CMK (cell line): ENCODE measurements at regions not wholly inside any gene's neighbourhood (a gene's known extent, or its start where the extent isn't known, plus 50 kb on each side); places are given as distances from the start of the nearest gene placed in this dataset.

Source experiments
- DNase-seq: peaks from one replicate; pipeline ENCODE4 v3.0.0-alpha.2; 2010; ENCODE audit warnings: low read depth

DNA sequence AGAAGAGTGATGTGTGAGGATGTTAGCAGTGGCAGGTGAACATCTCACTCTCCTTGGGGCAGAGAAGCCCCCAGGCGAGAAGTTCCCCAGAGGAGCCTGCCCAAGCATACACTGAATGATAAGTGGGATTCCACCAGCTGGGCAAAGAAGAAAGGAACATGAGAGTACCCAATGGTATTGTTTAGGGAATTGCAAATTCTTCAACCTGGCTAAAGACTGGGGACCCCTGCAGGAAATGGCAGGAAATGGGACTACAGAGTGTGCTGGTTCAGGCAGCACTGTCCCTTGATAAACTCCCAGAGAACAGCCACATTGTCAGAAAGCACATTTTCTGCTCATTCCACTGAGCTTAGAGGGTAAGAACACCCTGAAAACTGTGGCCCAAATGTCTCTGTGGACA lies 121.3 kb downstream of the RPS29 start:
- DNase-seq: no peak

DNA sequence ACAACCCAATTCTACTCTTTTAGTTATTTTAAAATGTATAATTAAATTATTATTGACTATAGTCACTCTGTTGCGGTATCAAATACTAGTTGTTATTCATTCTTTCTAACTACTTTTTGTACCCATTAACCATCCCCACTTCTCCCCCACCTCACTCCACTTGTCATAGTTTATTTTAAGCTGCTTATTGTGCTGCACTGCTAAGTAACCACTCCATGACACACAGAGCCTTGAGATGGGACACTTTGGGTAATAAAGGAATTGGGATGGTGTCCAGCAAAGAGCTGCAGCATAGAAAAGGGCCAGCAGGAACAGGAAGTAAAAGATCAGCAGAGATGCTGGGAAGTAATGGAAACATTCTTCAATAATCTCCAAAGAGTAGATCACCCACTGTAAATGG lies 123.0 kb downstream of the RPS29 start:
- DNase-seq: no peak

DNA sequence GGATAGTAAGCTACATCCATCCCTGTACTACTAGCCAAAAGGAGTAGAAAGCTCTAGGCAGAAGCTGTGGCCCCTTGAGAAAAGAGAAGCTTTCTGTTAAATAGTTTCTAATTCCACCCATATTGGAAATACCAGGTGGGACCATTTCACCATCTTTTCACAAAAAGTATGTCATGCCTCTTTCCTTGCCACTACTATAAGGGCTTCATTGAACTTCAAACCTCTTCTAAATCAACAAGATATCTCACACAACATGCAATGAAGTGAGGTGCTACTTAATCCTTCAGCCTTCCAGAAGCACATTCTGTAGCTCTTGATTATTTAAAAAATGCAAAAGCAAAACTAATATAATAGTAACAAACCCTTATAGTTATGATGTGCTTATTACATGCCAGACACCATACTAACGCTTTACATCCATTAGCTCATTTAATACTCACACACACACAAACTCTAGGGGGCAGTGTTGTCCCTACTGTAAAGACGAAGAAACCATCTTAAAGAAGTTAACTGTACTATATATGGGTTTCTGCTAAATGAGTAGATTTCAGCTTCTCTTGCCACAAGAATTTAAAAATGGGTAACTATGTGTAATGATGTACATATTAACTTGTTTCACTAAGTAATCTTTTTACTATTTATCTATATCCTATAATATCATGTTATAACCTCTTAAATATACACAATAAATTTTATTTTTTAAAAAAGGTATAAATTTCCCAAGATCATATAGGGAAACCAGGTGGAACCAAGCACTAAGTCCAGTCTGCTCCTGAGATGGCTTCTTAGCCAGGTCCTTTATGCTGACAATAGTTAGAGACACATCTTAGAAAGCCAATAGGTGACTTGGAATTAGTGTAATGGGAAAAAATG lies 124.4 kb downstream of the RPS29 start:
- DNase-seq: peak; percentile 50

DNA sequence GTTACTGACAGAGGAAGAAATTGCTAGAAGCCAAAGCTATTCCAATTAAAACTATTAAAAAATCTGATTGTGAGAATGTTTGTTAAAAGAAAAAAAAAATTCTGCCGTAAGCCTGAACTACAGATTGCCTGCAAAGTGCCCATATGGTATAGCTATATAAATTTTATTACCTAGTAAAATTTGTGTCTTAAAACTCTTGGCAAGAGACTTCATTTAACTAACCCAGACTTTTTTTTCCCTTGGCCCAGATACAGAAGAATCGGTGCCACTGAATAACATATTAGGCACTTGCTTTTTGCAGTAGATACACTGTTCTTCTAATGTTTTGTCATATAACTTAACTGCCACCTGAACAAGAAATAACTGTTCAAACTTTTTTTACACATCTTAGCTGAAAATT lies 125.5 kb downstream of the RPS29 start:
- no peak for DNase-seq

DNA sequence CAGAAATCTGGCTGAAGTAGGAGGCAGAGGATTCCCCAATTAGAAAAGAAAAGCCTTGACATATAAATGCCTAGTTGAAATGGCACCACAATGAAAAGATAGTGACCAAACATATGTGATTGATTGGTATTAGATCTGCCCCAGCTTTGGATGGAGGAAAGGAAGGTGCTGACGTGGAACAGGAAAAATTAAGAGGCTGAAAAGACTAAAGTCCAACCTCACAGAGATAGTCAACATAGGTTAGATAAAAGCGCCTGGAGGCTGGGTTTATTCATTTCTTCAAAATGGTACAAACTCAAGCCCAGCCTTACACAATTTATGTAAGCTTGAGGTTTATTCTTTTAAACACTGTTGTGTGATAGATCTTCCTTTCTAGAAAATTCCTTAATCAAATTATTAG lies 129.6 kb downstream of the RPS29 start:
- no peak for DNase-seq

DNA sequence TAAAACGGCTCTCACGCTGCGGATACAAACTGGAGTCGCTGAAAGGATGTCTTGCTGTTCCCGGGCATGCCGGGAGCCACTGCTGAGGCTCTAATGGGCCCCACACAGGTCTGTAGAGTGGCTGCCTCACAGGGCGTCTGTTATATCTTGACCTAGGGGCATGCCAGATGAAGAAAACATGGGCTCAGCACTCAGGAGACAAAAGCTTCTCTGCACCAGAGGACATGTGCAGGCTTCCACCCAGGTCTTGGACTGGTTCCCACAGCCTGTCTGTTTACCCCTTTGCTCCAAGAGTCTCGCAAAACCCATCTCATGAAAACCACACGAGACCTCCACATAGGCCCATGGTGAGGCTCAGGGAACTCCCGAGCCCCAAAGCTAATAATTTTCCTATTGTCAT lies 134.2 kb downstream of the RPS29 start:
- no peak for DNase-seq

DNA sequence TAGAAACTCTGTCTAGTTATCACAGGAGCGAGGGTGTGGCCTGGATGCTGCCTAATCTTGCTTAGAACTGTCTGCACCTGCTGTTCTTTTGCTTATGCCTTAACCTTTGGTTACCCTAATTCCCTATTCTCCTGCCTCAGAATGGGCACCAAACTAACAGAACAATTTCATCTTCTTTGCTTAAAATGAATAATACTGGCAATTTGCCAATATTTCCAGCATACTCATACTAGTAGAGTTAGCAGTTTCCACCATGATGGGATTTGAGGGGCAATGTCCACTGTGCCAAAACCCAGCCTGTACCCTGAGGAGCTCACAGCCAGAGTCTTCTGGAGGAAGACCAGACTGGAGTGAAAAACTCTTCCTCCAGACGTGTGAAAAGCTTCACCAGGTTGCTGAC lies 136.4 kb downstream of the RPS29 start:
- DNase-seq: no peak

DNA sequence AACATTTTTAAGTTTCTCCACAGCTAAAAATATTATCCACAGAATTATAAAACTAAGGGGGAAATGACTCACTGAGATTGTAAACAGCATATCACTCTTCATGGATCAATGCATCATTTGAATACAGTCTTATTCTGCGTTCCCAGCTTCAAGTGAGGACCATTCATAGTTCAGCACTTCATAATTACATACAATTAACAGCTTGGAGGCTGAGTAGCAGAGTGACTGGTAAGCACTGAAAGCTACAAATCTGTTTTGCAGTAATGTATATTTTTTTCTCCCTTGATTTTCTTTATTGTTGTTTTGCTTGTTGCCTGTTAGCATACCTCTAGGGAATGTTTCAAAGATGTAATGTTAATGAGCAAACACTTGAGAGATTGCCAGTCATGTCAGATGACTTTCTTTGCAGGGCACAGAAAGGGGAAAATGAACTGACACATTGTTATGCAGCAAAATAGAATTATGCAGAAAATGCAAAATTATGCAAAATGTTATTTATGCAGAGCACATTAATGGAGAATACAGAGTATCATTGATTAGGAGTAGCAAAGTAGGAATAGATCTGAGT lies 138.6 kb downstream of the RPS29 start:
- DNase-seq: no peak

DNA sequence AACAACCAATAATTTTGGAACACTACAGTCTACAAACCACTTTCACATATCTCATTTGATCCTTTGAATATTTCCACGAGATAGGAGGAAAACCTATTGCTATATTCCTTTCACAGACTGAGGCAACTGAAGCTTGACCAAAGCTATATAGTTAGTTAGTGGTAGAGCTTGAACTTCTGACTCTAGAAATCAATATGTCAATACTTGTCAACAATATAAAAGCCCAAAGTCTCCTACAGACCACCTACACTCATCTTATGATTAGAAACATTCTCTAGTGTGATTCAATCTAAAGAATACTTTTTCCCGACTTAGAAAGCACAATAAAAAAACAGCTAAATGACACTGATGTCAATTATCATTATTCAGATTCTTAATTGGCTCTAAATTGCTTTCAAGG lies 139.4 kb downstream of the RPS29 start:
- no peak for DNase-seq

DNA sequence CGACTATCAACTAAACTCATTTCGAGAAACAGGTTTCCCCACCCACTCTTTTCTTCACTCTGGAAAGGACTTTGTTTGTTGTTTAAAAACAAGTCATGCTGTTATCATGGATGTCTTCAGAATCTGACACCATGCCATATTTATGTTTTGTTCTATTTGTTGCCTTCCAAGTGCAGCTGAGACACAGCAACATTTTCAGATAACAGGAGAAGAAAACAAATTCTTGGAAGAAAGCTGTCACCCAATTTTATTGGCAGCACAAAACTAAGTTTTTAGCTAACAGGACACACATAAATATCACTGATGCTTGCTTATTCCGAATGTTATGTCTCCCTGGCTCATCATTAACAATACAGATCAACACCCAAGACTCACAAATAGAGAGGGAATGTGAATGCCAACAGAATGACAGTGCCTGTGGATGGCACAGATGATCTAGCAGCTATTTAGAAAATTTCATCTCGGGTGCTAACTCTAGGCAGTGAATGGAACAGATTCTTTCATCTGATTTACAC lies 147.9 kb downstream of the RPS29 start:
- DNase-seq: no peak

DNA sequence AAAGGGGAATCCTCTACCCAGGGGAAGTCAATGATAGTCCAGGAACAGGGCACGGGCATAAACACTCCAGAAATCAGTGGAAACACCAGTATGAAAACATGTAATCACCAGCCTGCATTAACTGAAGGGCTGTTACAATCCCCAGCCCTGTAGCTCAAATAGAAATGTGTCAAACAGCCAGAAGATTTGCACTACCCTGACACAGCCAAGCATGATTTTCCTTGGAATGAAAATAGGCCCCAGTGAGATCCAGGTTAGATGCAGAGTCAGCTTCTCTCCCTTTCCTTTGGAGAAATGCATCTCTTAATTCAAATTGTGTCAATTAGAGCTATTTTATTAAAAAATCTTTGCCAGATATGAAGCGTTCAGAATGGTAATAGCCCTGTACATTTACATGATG lies 158.1 kb downstream of the RPS29 start:
- no peak for DNase-seq

DNA sequence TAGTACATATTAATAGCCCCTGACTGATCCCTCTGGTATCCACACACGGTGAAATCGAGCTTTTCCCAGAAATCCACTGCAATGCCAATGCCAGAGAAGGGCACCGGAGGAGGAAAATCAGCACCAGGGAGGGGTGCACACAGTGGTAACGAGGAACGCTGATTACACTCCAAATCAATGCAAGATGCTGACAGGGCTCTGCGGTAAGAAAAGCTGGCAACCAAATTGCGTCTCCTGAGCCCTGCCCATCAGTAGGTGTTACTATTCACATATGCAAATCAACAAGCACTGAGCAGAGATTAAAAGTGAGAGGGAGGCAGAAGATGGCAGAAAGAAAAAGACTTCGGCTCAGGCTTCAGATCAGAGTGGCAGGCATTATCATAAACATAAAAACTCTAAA lies 159.1 kb downstream of the RPS29 start:
- no peak for DNase-seq

DNA sequence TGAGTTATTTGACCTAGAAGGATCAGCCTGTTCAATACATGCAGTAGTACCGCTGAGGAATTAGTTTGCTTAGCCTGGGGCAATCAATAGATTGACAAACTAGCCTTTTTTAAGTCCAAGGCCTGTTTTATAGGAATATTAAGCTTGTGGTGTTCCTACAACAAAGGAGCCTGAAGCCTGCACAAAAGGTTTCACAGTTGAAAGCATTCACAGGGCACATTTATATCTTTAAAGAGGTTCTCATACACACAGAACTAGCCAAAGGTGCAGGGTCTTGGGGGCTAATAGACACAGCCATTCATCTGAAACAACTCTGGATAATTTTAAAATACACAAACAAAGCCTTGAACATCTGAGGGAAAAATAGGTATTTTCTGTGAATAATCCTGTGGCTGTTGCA lies 160.3 kb downstream of the RPS29 start:
- no peak for DNase-seq

DNA sequence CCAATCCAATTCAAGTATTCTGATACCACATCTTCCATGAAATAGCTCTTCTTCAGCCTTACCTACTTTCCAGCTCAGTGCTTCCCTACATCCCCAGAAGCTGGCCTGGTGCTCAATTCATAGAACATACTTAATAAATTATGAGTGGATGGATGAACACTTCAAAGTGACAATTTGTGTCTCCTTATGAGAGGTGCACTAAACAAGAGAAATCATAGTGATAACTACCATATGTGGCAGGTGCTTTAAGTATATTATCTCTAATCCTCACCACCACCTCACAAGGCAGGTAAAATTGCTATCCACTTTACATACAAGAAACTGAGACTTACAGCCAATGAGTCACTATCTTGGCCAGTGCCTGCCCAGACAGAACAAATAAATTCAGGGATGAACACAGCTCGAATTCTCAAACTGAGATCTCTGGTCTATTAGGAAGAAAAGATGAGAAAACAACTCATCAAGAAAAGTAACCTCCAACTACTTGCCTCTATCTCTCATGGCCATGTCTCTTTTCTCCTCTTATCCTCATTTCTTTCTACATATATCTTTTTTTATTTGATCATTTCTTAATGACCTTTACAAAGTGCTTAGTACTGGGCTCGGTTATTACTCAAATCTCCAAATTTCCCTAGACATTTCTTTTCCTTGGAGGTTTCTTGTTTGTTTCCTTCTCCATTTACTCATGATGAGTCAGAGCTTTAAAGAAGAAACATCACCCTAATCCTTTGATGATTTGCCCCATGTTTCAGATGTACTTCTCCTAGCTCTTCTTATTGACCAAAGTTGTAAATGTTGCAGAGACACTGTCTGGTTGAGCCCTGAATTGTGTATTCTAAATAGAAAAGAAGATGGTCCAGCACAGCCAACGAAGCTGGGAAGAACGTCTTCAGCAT lies 161.5 kb downstream of the RPS29 start:
- DNase-seq: no peak

DNA sequence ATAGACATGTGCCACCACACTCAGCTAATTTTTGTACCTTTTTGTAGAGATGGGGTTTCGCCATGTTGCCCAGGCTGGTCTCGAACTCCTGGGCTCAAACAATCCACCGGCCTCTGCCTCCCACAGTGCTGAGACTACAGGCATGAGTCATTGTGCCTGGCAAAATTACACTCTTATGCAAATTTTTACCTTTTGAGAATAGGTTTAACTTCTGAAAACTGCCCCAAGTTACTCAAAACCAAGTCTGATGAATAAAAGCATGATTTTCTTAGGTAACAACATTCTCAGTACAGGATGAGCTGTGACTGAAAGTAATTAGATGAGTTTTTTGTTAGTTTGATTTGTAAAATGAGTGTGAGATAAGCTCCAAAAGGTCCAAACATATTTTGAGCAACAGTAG lies 166.0 kb downstream of the RPS29 start:
- DNase-seq: no peak

DNA sequence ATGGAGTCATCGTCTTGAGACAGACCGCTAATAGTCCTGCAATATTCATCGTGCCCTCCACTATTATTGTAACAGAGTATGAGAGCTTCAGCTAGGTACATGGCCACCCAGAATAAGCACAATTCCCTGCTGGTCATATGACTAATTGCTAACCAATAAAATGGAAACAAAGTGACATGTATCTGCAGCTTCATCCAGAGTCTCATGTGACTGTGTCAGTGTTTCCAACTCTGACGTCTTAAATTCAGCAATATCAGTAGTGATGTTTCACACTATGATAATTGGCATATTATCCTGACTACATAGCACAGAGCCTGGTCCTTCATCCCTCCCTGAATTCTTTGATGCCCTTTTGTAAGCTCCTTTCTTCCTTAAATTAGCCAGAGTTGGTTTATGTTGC lies 167.4 kb downstream of the RPS29 start:
- DNase-seq: no peak

DNA sequence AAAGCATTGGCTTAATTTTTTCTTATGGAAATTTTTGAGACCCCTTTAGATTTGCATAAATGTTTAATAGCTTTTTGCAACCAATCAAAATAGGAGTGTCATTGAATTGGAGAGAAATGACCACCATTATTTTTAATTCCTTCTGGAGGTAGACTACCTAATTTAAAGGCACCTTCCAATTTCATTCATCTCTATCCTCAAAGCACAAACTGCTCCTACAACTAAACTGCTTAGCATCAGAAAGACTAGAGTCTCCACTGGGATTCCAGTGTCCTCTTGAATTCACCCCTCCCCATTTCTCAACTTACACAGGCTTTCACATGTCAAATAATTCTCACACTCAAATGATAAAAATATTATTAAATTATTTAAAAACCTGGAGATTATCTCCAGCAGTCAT lies 168.4 kb downstream of the RPS29 start:
- DNase-seq: no peak

DNA sequence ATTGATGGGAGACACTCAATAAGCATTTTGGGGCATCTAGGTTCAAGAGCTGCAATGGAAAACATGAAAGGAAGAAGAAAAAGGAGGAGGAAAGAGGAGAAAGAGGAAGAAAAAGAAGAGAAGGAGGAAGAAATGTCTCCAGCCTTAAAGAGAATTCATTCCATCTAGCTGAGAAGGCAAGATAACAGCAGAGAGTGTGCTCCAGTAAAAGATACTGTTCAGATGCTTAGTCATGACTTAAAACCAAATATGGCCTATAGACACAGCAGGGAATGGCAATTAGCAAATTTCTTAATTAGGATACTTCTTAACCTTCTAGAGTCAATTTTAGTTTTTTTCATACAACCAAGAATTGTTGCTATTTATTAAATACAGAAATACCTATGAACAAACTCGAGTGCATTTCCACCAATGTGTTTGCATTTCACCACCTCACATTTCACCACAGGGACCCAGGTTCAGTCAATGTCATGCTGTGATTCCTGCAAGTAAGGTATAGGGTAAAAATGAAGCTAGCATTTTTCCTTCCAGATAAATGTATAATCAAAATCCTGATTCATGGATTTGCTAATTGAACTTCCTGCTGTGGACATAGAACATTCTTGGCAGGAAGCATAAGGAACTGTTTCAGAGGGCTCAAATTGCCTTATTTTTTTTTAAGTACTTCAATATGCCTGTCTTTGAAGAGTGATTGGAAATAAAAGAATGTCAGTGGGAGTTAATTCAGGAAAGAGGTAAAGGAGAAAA lies 177.8 kb downstream of the RPS29 start:
- no peak for DNase-seq

DNA sequence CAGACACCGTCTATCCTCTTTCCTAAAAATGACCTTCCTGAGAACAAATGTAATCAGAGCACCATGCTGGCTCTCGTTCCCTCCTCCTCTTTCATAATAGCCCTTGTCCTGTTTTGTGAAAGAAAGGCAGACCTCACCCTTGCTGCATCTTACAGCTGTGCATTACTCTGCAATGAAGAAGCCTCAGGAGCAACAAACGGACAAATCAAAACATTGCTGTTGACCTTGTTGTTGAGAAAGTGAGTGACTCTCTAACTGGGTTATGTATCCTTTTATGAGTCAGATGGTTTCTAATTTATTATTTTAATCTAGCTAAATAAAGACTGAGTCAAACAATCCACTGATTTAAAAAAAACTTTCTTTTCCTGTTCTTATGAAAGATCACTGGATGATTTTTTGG lies 180.9 kb downstream of the RPS29 start:
- DNase-seq: no peak

DNA sequence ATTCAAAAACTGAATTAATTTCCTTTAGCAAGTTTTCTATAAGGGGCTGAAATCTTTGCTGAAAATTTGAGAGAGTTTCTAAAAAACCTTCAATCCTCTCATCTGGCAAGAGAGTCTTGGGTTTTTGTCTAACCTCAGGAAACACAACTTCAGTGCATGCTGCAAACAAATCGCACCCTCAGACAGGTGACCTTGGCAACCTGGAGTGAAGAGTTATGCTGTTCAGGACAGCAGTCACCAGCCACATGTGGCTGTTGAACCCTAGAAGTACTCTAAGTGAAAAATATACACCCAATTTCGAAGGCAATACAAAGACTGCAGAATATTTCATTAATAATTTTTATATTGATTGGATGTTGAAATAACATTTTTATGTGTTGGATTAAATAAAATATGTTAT lies 184.8 kb downstream of the RPS29 start:
- DNase-seq: no peak

DNA sequence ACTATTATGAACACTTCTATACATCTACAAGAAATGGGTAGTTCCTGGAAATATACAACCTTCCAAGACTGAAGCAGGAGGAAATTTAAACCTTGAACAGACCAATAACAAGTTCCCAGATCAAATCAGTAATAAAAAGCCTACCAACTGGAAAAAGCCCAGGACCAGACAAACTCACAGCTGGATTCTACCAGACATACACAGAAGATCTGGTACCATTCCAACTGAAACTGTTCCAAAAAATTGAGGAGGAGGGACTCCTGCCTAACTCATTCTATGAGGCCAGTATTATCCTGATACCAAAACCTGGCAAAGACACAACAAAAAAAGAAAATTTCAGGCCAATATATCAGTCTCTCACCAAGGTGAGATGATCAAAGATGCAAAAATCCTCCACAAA lies 189.4 kb downstream of the RPS29 start:
- no peak for DNase-seq

DNA sequence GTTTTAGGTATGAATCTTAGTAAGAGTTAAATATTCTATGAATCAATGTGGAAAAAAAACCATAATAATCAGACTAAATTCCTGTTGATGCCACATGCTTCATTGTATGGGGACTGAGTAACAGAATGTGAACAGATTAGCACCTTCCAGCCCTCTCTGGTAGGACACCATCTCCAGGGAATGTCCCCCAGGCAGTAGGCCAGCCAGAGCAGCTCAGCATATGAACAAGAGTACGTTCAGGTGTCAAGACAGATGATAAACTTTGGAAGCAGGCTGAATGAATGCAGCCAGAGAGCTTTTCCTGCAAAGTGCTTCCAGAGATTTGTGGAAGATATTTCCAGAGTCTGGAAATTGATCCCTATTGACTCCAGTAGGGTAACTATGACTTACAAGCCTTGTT lies 204.4 kb downstream of the RPS29 start:
- DNase-seq: no peak
